ENCODE measurements at regions not wholly inside any gene's neighbourhood (a gene's known extent, or its start where the extent isn't known, plus 50 kb on each side); places are given as distances from the start of the nearest gene placed in this dataset.

DNA sequence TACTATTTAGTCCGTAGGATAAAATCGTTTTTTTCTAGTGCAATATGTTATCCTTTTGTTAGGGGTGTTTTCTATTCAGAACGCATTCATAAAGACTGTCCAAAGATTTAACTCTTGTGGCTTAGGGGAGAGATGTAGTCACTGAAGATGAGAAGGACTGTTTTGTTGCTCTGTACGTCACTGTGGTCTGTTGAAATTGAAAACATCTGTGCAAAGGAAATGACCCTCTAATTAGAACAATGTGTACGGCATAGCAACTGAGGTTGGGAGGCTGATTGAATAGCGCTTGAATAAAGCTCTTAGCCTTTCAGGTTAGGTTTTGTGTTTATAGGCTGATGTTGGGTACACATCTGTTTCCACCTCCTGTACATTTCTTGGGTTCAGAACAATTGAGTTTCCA, 453.4 kb upstream of the AKR1E2 start:
- CTCF ChIA-PET: no interaction called here
- BruUV-seq (replicated peaks): no TSS peak
- intact Hi-C loops (cut with micrococcal nuclease; ENCODE audit: unreplicated experiment): no loop called here
- TF ChIP-seq, protein P1, sequence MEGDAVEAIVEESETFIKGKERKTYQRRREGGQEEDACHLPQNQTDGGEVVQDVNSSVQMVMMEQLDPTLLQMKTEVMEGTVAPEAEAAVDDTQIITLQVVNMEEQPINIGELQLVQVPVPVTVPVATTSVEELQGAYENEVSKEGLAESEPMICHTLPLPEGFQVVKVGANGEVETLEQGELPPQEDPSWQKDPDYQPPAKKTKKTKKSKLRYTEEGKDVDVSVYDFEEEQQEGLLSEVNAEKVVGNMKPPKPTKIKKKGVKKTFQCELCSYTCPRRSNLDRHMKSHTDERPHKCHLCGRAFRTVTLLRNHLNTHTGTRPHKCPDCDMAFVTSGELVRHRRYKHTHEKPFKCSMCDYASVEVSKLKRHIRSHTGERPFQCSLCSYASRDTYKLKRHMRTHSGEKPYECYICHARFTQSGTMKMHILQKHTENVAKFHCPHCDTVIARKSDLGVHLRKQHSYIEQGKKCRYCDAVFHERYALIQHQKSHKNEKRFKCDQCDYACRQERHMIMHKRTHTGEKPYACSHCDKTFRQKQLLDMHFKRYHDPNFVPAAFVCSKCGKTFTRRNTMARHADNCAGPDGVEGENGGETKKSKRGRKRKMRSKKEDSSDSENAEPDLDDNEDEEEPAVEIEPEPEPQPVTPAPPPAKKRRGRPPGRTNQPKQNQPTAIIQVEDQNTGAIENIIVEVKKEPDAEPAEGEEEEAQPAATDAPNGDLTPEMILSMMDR (IDR thresholded peaks at IDR 0.05; ENCODE audit: unreplicated experiment): no peak
- Mint-ChIP-seq H3K4me3 (ENCODE audit: low read depth, unreplicated experiment) (no peak overlapping the region), H3K27ac (ENCODE audit: unreplicated experiment) (no peak overlapping the region), H3K36me3 (ENCODE audit: insufficient read depth, unreplicated experiment) (no peaks in the 10 kb centered on the region), H3K9me3 (ENCODE audit: low read depth, unreplicated experiment) (peaks cover 2% of the 10 kb centered on the region), H3K4me1 (ENCODE audit: low read depth, unreplicated experiment) (no peaks in the 10 kb centered on the region), H3K27me3 (ENCODE audit: unreplicated experiment) (no peaks in the 10 kb centered on the region)
- no peak for DNase-seq

DNA sequence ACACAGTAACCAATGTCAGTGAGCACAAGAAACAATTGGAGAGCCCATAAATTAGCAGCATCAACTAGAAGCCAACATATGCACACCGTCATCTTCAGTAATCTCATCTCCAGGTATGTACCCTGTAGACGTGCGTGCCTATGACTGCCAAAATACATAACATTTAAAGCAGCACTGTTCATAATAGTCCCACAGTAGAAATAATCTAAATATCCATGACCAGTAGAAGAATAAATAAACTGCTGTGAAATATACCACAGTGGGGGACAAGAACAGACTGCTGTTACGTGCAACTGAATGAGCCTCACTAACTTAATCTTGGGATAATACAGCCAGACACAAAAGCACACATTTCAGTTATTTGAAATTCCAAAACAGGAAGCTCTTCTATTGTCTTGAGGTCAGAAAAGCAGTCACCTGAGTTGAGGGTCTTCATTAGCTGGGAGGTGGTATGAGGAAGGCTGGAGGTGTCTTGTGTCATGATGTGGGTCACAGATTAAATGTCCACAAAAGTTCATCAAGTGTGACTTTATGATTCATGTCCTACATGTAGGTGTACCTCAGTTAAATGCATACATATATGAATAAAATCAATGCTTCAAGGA, 454.2 kb upstream of the AKR1E2 start:
- no TSS peak for BruUV-seq (replicated peaks)
- TF ChIP-seq, protein P1 (IDR thresholded peaks at IDR 0.05; ENCODE audit: unreplicated experiment): no peak
- Mint-ChIP-seq H3K27ac (ENCODE audit: unreplicated experiment) (no peak overlapping the region), H3K36me3 (ENCODE audit: insufficient read depth, unreplicated experiment) (no peaks in the 10 kb centered on the region), H3K27me3 (ENCODE audit: unreplicated experiment) (no peaks in the 10 kb centered on the region), H3K9me3 (ENCODE audit: low read depth, unreplicated experiment) (peaks cover 2% of the 10 kb centered on the region), H3K4me3 (ENCODE audit: low read depth, unreplicated experiment) (no peak overlapping the region), H3K4me1 (ENCODE audit: low read depth, unreplicated experiment) (no peaks in the 10 kb centered on the region)
- CTCF ChIA-PET: no interaction called here
- intact Hi-C loops (cut with micrococcal nuclease; ENCODE audit: unreplicated experiment): no loop called here
- no peak for DNase-seq

DNA sequence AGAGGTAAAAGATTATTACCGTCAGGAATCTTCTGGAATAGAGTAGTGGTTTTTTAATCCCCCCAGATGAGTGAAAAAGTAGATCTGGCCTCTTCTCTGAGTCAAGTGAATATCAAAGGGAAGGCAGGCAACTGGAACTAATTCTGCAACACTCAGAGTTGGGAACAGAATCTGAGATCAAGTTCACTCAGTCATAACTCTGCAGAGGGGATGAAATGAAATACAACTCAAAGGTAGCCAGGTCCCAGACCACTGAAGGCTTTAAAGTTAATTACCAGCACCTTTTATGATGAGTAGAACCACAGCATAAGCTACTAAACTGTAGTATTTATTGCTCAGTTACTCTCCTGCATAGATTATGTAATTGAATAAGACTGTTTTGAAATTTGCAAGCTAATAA, 455.6 kb upstream of the AKR1E2 start:
- DNase-seq: no peak
- CTCF ChIA-PET: interaction anchor here (0.6 kb wide), 1 partner anchor 585 kb away, joined by 3 read pairs; the partner anchor contains the start of gene KLF6
- no peak overlapping the region for H3K27ac Mint-ChIP-seq (ENCODE audit: unreplicated experiment)
- H3K9me3 Mint-ChIP-seq (ENCODE audit: low read depth, unreplicated experiment): no peaks in the 10 kb centered on the region
- TF ChIP-seq, protein P1 (IDR thresholded peaks at IDR 0.05; ENCODE audit: unreplicated experiment): no peak
- no peaks in the 10 kb centered on the region for H3K27me3 Mint-ChIP-seq (ENCODE audit: unreplicated experiment)
- no peaks in the 10 kb centered on the region for H3K36me3 Mint-ChIP-seq (ENCODE audit: insufficient read depth, unreplicated experiment)
- no peaks in the 10 kb centered on the region for H3K4me1 Mint-ChIP-seq (ENCODE audit: low read depth, unreplicated experiment)
- intact Hi-C loops (cut with micrococcal nuclease; ENCODE audit: unreplicated experiment): no loop called here
- BruUV-seq (replicated peaks): no TSS peak
- H3K4me3 Mint-ChIP-seq (ENCODE audit: low read depth, unreplicated experiment): no peak overlapping the region

DNA sequence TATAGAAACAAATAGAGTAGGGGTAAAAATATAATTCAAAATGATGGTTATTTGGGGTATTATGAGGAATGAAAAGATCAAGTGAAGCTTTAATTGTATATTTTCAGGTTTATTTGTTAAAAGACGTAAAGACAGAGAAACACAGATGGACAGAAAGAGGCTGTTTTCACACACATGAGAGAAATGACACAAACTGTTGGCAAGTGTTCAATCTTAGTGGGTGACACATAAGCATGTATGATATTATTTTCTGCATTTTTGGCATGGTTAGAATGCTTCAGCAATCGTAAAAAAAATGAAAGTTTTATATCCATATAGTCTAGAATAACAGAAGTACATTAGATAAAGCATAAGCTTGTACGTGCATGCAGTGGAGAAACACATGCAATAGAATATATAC, 464.4 kb upstream of the AKR1E2 start:
- no peak overlapping the region for H3K4me3 Mint-ChIP-seq (ENCODE audit: low read depth, unreplicated experiment)
- peaks cover 3% of the 10 kb centered on the region for H3K4me1 Mint-ChIP-seq (ENCODE audit: low read depth, unreplicated experiment)
- no peak overlapping the region for H3K27ac Mint-ChIP-seq (ENCODE audit: unreplicated experiment)
- no TSS peak for BruUV-seq (replicated peaks)
- no peak for DNase-seq
- no peaks in the 10 kb centered on the region for H3K27me3 Mint-ChIP-seq (ENCODE audit: unreplicated experiment)
- H3K36me3 Mint-ChIP-seq (ENCODE audit: insufficient read depth, unreplicated experiment): no peaks in the 10 kb centered on the region
- TF ChIP-seq, protein P1 (IDR thresholded peaks at IDR 0.05; ENCODE audit: unreplicated experiment): no peak
- CTCF ChIA-PET: no interaction called here
- intact Hi-C loops (cut with micrococcal nuclease; ENCODE audit: unreplicated experiment): no loop called here
- no peaks in the 10 kb centered on the region for H3K9me3 Mint-ChIP-seq (ENCODE audit: low read depth, unreplicated experiment)

All from Calu3 (cell line).